ENCODE measurements at regions not wholly inside any gene's neighbourhood (a gene's known extent, or its start where the extent isn't known, plus 50 kb on each side); places are given as distances from the start of the nearest gene placed in this dataset.

DNA sequence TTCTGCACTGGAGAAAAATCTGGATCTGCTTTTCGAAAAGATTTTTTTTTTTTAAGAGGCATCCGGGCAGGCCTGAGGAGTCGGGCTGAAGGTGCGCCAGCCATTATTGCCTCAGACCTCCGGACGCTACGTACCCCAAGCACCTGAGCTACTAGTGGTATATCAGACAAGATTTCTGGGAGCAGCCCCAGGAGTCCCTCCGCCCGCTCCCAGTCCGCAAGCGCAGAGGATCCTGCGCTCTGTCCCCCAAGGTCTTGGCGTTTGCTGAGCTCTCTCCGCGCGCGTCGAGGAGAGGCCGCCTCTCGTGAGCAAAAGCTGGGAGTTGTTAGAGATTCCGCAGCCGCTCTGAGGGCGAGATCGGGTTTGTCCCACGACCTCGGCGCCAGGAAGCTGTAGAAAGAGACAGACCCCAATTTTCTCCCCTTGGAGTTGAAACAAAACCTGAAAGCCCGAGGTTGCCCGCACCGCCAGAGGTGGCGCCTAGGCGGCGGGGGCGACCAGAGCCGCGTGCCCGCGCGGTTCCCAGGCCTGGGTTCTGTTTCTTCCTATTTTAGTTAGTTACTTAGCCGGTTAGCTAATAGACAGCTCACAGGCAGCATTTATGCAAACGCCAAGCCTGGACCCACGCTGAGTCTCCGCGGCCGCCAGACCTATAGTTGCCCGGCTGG, 72.5 kb upstream of the POLG start:
- TF ChIP-seq, protein P1, sequence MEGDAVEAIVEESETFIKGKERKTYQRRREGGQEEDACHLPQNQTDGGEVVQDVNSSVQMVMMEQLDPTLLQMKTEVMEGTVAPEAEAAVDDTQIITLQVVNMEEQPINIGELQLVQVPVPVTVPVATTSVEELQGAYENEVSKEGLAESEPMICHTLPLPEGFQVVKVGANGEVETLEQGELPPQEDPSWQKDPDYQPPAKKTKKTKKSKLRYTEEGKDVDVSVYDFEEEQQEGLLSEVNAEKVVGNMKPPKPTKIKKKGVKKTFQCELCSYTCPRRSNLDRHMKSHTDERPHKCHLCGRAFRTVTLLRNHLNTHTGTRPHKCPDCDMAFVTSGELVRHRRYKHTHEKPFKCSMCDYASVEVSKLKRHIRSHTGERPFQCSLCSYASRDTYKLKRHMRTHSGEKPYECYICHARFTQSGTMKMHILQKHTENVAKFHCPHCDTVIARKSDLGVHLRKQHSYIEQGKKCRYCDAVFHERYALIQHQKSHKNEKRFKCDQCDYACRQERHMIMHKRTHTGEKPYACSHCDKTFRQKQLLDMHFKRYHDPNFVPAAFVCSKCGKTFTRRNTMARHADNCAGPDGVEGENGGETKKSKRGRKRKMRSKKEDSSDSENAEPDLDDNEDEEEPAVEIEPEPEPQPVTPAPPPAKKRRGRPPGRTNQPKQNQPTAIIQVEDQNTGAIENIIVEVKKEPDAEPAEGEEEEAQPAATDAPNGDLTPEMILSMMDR (IDR thresholded peaks at IDR 0.05), result no peak
- TF ChIP-seq POLR2AphosphoS5 (IDR thresholded peaks at IDR 0.05) (no peak), POLR2A (IDR thresholded peaks at IDR 0.05) (no peak)

All from stomach (tissue), 4 donors.